ENCODE measurements at regions not wholly inside any gene's neighbourhood (a gene's known extent, or its start where the extent isn't known, plus 50 kb on each side); places are given as distances from the start of the nearest gene placed in this dataset.

DNA sequence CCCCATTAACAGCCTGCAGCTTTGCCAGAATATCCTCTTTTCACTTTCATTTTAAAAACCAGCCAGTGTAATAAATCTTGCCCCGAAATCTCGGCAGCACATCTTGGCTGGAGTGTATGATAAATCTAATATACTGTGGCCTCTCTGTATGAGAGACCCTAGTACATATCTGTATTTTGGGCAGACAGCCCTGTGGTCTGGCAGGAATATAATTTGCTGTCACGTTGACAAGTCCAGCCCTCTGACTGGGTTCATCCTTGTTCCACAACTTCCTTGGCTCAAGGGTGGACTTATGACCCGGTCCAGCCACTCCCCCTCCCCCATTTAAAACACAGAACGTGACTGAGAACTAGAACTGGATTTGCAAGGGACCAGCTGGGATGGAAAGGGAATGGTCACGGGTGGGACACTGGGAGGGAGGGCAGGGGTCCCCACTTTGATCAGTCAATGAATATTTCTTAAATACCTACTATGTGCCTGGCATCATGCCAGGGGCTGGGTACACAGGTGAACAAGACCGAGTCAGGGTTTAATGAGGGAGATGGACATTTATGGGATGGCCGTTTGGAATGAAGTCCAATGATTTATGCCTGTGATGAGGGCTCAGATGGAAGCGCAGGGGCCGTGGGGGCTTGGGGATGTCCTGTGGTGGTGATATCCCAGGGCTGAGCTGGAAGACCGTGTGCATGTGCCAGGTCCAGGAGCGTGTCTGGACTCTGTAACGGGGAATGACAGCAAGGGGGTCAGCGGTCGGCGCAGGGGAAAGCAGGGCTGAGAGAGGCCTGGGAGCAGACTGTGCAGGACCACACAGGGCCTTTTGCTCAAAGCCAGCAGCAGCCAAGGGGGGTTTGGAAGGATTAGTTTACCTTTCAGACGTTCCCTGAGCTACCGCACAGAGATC lies 190.5 kb downstream of the PHETA1 start:
- Histone ChIP-seq H3K9me3 (no peaks in the 10 kb centered on the region), H3K4me3 (peak overlapping the region in 1 of 4 donors; percentile 6), H3K27me3 (peaks cover 2 to 8% of the 10 kb centered on the region in 2 donors), H3K36me3 (no peaks in the 10 kb centered on the region), H3K27ac (no peak overlapping the region), H3K4me1 (peaks cover 0 to 32% (median 0%) of the 10 kb centered on the region in 4 donors)
- TF ChIP-seq, protein P1, sequence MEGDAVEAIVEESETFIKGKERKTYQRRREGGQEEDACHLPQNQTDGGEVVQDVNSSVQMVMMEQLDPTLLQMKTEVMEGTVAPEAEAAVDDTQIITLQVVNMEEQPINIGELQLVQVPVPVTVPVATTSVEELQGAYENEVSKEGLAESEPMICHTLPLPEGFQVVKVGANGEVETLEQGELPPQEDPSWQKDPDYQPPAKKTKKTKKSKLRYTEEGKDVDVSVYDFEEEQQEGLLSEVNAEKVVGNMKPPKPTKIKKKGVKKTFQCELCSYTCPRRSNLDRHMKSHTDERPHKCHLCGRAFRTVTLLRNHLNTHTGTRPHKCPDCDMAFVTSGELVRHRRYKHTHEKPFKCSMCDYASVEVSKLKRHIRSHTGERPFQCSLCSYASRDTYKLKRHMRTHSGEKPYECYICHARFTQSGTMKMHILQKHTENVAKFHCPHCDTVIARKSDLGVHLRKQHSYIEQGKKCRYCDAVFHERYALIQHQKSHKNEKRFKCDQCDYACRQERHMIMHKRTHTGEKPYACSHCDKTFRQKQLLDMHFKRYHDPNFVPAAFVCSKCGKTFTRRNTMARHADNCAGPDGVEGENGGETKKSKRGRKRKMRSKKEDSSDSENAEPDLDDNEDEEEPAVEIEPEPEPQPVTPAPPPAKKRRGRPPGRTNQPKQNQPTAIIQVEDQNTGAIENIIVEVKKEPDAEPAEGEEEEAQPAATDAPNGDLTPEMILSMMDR (IDR thresholded peaks at IDR 0.05): no peak
- TF ChIP-seq POLR2A (IDR thresholded peaks at IDR 0.05) (no peak), EP300 (IDR thresholded peaks at IDR 0.05) (no peak)
- DNase-seq (ENCODE audit: low spot score in 2 of 2): no peak
- 40 to 42% methylated on average over 18 of the region's 18 CpGs for WGBS, 2 donors

DNA sequence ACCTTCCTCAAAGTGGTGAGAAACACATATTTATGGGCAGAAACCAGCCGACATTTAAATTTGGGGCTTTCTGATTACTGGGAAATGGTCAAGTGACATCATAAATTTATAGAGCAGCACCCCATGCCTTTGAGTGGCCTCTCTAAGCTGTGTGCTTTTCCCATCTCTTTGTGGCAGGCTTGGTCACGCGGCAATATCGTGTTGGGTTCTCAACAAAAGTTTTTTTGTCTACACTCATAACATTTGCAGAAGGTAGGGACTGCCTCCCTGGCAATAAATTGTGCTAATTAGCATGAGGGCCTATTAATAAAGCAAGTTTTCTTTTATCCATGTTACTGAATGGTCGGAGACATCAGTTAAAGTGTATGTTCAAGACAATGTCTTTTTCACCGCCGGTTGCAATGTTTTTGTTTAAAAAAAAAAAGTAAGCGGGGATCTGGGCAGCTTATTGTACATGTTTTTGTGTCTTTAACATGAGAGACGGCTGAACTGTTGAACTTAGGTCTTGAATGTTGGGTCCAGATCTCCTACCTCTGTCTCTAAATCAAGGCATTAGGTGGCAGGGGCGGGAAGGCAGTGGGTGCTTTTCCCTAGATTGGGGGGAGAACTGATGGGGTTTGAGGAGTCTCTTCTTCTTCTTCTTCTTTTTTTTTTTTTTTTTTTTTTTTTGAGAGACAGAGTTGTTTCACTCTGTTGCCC lies 193.3 kb downstream of the PHETA1 start:
- peaks cover 2 to 11% of the 10 kb centered on the region in 2 donors for H3K27me3 ChIP-seq
- WGBS, 2 donors: 45 to 46% methylated on average over 10 of the region's 10 CpGs
- H3K9me3 ChIP-seq: no peaks in the 10 kb centered on the region
- peaks cover 0 to 22% (median 0%) of the 10 kb centered on the region in 4 donors for H3K4me1 ChIP-seq
- no peak for DNase-seq (ENCODE audit: low spot score in 2 of 2)
- no peaks in the 10 kb centered on the region for H3K36me3 ChIP-seq
- no peak overlapping the region for H3K27ac ChIP-seq
- no peak for TF ChIP-seq POLR2A (IDR thresholded peaks at IDR 0.05)
- TF ChIP-seq EP300 (IDR thresholded peaks at IDR 0.05): no peak
- TF ChIP-seq, protein P1 (IDR thresholded peaks at IDR 0.05): no peak
- H3K4me3 ChIP-seq: no peak overlapping the region

DNA sequence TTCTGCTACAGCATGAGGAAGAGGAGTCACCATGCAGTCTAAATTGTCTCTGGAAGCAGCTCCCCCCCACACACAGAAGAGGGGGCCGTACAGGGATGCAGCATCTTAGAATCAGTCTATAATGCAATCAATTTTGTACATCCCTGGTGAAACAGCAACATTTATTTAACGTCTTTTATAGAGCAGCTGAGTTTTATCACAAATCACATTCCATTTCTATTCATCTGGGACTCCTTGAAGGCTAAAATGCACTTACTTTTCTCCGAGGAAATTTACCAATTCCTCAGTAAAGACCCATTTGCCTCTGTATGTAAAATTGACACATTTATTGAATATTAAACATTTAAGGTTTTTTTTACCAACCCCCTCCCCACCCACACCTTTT lies 193.9 kb downstream of the PHETA1 start:
- peaks cover 0 to 16% (median 0%) of the 10 kb centered on the region in 4 donors for H3K4me1 ChIP-seq
- H3K9me3 ChIP-seq: no peaks in the 10 kb centered on the region
- DNase-seq (ENCODE audit: low spot score in 2 of 2): no peak
- H3K4me3 ChIP-seq: no peak overlapping the region
- TF ChIP-seq EP300 (IDR thresholded peaks at IDR 0.05) (no peak), POLR2A (IDR thresholded peaks at IDR 0.05) (no peak)
- TF ChIP-seq, protein P1 (IDR thresholded peaks at IDR 0.05): no peak
- H3K36me3 ChIP-seq: no peaks in the 10 kb centered on the region
- H3K27me3 ChIP-seq: peaks cover 0 to 8% of the 10 kb centered on the region in 2 donors
- H3K27ac ChIP-seq: no peak overlapping the region
- 14 to 19% methylated on average over 3 of the region's 3 CpGs for WGBS, 2 donors

DNA sequence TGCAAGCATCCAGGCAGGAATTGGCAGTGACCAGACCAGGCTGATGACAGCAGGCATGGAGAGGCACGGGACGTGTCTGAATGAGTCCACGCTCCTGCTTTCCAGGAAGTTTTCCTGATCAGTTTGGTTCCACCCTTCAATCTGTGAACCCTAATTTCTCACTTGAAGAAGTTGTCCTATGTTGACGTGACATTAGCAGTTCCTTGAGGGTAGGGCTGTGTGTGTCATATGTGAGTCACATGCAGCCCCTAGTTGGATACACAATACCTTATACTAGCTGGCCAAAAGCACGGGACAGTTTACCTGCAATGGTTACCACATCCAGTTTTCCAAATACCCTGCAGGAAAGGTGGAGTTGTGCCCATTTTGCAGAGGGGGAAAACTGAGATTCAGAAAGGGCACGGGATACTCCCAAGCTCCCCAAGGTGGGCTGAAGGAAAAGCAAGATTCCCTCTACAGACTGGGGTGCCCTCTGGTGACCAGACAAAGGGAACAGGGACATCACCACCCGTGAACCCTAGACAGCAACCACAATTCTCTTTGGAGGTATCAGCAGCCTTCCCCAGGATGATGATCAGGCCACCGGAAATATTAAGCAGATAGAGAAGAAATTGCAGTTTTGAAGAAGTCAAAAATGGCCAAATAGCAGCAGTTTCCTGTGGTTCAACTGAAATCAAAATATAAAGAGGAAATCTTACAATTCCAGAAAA lies 194.5 kb downstream of the PHETA1 start:
- WGBS, 2 donors: 70 to 72% methylated on average over 8 of the region's 8 CpGs
- DNase-seq (ENCODE audit: low spot score in 2 of 2): no peak
- Histone ChIP-seq H3K4me1 (peaks cover 0 to 13% (median 0%) of the 10 kb centered on the region in 4 donors), H3K36me3 (no peaks in the 10 kb centered on the region), H3K27me3 (peaks cover 0 to 8% of the 10 kb centered on the region in 2 donors), H3K4me3 (no peak overlapping the region), H3K27ac (no peak overlapping the region), H3K9me3 (no peaks in the 10 kb centered on the region)
- TF ChIP-seq, protein P1 (IDR thresholded peaks at IDR 0.05): peak in 1 of 5 experiments; percentile 28
- no peak for TF ChIP-seq EP300 (IDR thresholded peaks at IDR 0.05)
- no peak for TF ChIP-seq POLR2A (IDR thresholded peaks at IDR 0.05)
